Type B pancreatic cell (in vitro differentiated cells): ENCODE measurements at regions not wholly inside any gene's neighbourhood (a gene's known extent, or its start where the extent isn't known, plus 50 kb on each side); places are given as distances from the start of the nearest gene placed in this dataset.
"Not testable (repeated sequence)": the region's sequence is repeated elsewhere in the genome, so short reads cannot be mapped to it uniquely, and the experiment has no call there.

Experiments
- DNase-seq: peaks from one replicate; pipeline ENCODE4 v3.0.0; 2021; ENCODE audit warnings: mixed read lengths; ENCODE audit not compliant: unreplicated experiment; ENCODE audit errors: extremely low spot score
- H3K27ac Mint-ChIP-seq: 2 replicates; pipeline ENCODE4 v1.8.0; 2021; ENCODE audit warnings: mild to moderate bottlenecking, mixed read lengths
- H3K27me3 Mint-ChIP-seq: 2 replicates; pipeline ENCODE4 v1.8.0; 2021; ENCODE audit warnings: mixed read lengths
- H3K36me3 Mint-ChIP-seq: 2 replicates; pipeline ENCODE4 v1.8.0; 2021; ENCODE audit warnings: mixed read lengths
- H3K4me1 Mint-ChIP-seq: one replicate; pipeline ENCODE4 v1.8.0; 2021; ENCODE audit warnings: mixed read lengths; ENCODE audit not compliant: unreplicated experiment
- H3K4me3 Mint-ChIP-seq: 2 replicates; pipeline ENCODE4 v1.8.0; 2021; ENCODE audit warnings: mild to moderate bottlenecking, mixed read lengths
- H3K9me3 Mint-ChIP-seq: 2 replicates; pipeline ENCODE4 v1.8.0; 2021; ENCODE audit warnings: mixed read lengths
- TF ChIP-seq, protein P1 (sequence below): fragments of 200-600 bp; sonication (generic); conservative IDR thresholded peaks from 2 replicates; pipeline ENCODE4 v1.5.0; 2021; ENCODE audit warnings: antibody characterized with exemption, mild to moderate bottlenecking

DNA sequence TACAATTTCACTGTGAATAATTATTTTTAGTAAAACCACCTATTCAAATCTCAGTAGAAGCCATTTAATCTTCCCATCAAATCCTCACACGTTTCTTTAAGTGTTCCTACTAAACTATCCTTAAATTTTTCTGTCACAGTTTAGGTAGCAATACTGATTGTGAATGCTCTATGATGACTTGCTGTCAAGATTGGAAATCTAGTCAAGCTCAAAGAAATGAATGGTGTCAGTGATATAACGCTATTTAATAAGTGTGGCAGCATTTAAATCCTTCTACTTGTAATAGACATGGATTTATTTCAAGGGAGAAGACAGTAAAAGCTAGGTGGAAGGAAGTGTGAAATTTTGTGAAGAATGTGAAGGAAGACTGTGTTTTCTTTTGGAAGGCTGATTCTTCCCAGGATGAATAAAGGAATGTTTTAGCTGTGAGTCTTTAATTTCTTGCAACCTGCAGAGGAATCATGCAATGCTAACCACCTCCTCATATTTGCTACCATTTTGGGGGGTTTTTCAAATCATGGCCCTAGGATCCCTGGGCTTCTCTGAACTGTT lies 936.7 kb upstream of the NEGR1 start:
- Mint-ChIP-seq H3K27ac (no peak overlapping the region), H3K4me3 (no peak overlapping the region), H3K9me3 (peaks cover 8% of the 10 kb centered on the region), H3K36me3 (no peaks in the 10 kb centered on the region), H3K27me3 (no peaks in the 10 kb centered on the region), H3K4me1 (no peaks in the 10 kb centered on the region)
- DNase-seq = no peak
- TF ChIP-seq, protein P1, sequence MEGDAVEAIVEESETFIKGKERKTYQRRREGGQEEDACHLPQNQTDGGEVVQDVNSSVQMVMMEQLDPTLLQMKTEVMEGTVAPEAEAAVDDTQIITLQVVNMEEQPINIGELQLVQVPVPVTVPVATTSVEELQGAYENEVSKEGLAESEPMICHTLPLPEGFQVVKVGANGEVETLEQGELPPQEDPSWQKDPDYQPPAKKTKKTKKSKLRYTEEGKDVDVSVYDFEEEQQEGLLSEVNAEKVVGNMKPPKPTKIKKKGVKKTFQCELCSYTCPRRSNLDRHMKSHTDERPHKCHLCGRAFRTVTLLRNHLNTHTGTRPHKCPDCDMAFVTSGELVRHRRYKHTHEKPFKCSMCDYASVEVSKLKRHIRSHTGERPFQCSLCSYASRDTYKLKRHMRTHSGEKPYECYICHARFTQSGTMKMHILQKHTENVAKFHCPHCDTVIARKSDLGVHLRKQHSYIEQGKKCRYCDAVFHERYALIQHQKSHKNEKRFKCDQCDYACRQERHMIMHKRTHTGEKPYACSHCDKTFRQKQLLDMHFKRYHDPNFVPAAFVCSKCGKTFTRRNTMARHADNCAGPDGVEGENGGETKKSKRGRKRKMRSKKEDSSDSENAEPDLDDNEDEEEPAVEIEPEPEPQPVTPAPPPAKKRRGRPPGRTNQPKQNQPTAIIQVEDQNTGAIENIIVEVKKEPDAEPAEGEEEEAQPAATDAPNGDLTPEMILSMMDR = no peak

DNA sequence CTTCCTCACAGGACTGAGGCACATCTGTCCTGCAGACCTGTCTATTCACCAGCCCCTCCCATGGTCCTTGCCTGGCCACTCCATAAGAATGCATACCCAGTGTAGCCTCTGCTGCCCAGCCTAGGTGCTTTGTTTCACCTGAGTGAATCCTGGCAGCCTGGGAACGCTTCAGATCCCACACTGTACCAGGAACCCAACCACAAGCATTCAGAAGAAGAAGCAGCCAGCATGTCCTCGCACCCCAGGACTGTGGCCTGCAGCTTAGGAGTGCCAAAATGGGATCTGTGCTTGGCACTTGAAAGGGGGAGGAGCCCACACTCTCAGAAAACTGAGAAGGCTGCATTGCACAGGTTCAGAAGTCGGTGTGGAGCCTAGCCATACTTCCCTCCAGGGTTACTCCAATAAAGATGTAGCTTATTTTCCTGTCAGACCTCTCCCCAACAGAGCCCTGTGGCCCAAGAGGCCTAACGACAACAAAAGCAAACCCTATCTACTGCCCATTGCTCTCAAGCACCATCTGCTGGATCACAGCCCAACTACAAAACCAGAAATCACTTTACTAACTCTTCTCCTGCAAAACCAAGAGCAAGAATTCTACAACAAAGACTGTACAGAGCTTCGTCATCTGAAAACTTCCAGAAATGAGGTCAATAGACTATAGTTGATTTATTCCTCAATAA lies 923.1 kb upstream of the NEGR1 start:
- H3K4me3 Mint-ChIP-seq = no peak overlapping the region

DNA sequence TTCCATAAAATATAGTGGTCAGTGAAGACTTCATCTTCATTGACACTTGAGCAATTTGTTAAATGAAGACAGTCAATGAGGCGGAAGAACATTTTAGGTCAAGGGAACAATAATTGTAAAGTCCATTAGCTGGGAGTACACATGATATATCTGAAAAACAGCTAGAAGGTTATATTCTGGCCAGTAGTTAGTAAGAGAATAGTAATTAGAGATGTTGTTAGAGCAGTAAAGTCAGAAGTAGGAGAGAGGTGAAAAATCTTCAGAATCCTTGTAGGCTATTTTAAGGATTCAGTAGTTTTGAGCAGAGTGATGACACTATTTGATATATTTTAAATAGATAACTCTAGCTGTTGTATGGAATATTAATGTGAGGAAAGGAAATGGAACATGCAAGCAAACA lies 915.6 kb upstream of the NEGR1 start:
- no peak for DNase-seq
- Mint-ChIP-seq H3K9me3 (no peaks in the 10 kb centered on the region), H3K27ac (no peak overlapping the region), H3K4me1 (no peaks in the 10 kb centered on the region), H3K4me3 (no peak overlapping the region), H3K27me3 (no peaks in the 10 kb centered on the region), H3K36me3 (no peaks in the 10 kb centered on the region)
- TF ChIP-seq, protein P1 = no peak

More for the DNA sequence above, 923.1 kb upstream of the NEGR1 start:
- no peaks in the 10 kb centered on the region for H3K9me3 Mint-ChIP-seq
- DNase-seq = no peak
- H3K27me3 Mint-ChIP-seq = no peaks in the 10 kb centered on the region
- no peaks in the 10 kb centered on the region for H3K36me3 Mint-ChIP-seq
- TF ChIP-seq, protein P1 = peak; percentile 41
- H3K4me1 Mint-ChIP-seq = no peaks in the 10 kb centered on the region
- no peak overlapping the region for H3K27ac Mint-ChIP-seq

DNA sequence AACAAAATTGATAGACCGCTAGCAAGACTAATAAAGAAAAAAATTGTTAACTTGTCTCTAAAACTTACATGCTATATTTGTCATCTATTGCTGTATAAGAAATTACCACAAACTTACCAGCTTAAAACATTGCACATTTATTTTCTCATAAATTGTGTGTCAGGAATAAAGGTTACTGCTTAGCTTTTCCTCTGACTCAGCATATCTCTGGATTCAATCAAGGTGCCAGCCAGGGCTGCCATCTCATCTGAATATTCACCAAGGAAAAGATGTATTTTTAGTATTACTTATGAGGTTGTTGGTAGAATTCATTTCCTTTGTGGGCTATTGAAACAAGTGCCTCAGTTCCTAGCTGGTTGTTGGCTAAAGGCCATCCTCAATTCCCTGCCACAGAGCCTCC lies 912.6 kb upstream of the NEGR1 start:
- no peak overlapping the region for H3K4me3 Mint-ChIP-seq
- H3K9me3 Mint-ChIP-seq = no peaks in the 10 kb centered on the region
- no peaks in the 10 kb centered on the region for H3K36me3 Mint-ChIP-seq
- no peaks in the 10 kb centered on the region for H3K4me1 Mint-ChIP-seq
- no peak for DNase-seq
- TF ChIP-seq, protein P1 = no peak
- no peak overlapping the region for H3K27ac Mint-ChIP-seq
- H3K27me3 Mint-ChIP-seq = no peaks in the 10 kb centered on the region

DNA sequence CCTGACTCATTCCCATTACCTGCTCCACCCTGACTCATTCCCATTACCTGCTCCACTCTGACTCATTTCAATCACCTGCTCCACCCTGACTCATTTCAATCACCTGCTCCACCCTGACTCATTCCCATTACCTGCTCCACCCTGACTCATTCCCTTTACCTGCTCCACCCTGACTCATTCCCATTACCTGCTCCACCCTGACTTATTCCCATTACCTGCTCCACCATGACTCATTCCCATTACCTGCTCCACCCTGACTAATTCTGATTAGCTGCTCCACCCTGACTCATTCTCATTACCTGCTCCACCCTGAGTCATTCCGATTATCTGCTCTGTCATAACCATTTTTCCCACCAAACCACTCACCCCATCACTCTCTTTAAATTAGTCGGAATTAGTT lies 901.2 kb upstream of the NEGR1 start:
- H3K4me1 Mint-ChIP-seq, DNase-seq, H3K4me3 Mint-ChIP-seq, H3K9me3 Mint-ChIP-seq, H3K27ac Mint-ChIP-seq, H3K27me3 Mint-ChIP-seq, H3K36me3 Mint-ChIP-seq: not testable (repeated sequence)

DNA sequence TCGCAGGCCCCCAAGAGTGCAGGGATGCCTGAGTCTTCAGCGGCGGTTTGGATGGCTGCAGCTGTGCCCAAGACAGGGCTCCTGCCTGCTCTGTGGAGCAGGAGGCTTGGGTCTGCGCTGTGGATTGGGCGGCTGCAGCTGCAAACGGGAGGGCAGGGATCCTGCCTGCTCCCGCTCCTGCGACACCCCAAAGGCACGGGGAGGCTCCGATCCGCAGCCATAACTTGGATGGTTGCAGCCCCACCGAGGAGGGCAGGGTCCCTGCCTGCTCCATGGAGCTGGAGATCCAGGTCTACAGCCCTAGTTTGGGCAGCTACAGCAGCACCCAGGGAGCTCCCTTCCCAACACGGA lies 898.8 kb upstream of the NEGR1 start:
- Mint-ChIP-seq H3K27ac (no peak overlapping the region), H3K4me3 (no peak overlapping the region), H3K4me1 (no peaks in the 10 kb centered on the region), H3K27me3 (no peaks in the 10 kb centered on the region), H3K36me3 (no peaks in the 10 kb centered on the region), H3K9me3 (peaks cover 3% of the 10 kb centered on the region)
- no peak for DNase-seq
- TF ChIP-seq, protein P1 = no peak
